ENCODE measurements at regions not wholly inside any gene's neighbourhood (a gene's known extent, or its start where the extent isn't known, plus 50 kb on each side); places are given as distances from the start of the nearest gene placed in this dataset.

DNA sequence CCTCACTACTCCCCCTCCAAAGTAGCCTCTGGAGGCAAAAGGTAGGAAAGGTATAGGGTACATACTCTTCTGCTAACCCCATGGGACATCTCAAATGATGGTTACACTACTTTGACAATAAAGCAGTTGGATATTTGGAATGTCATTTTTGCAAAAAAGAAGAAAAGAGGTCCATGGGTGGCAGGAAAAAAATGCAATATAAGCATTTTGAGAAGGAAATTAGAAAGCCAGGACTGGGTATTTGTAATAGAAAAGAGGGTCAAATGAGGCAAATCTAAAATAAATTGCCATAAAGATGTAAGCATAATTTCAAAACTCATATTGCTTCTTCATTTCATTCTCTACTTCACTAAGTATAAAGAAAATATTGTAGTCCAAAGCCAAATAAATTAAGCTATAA, 280.2 kb downstream of the NOL4 start:
- TF ChIP-seq CTCF (IDR thresholded peaks at IDR 0.05; ENCODE audit: borderline replicate concordance, insufficient read depth, low read depth, low read length), result no peak
- no peak overlapping the region for H3K4me3 ChIP-seq (ENCODE audit: low read depth, low read length)

- H3K4me3 ChIP-seq (ENCODE audit: low read depth, low read length), result no peak overlapping the region
- no peak for TF ChIP-seq CTCF (IDR thresholded peaks at IDR 0.05; ENCODE audit: borderline replicate concordance, insufficient read depth, low read depth, low read length)
Measured at GRCh38 chr18:33937270-33937816, 287.4 kb downstream of the NOL4 start.

DNA sequence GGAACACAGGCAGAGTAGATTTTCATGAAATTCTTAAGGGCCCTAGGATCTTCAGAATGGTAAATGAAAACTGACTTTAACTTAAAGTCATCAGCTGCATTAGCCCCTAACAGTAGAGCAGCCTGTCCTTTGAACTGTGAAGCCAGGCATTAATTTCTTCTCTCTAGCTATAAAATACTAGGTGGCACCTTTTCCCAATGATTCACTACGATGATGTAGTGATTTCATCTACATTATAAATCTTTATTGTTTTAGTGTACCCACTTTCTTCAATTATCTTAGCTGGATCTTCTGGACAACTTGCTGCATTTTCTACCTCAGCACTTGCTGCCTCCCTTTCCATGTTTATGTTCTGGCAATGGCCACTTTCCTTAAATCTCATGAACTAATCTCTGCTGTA, 290.5 kb downstream of the NOL4 start:
- no peak for TF ChIP-seq CTCF (IDR thresholded peaks at IDR 0.05; ENCODE audit: borderline replicate concordance, insufficient read depth, low read depth, low read length)
- no peak overlapping the region for H3K4me3 ChIP-seq (ENCODE audit: low read depth, low read length)

GRCh38 chr18:33928231-33928630, 296.5 kb downstream of the NOL4 start:
- no peak overlapping the region for H3K4me3 ChIP-seq (ENCODE audit: low read depth, low read length)
- no peak for TF ChIP-seq CTCF (IDR thresholded peaks at IDR 0.05; ENCODE audit: borderline replicate concordance, insufficient read depth, low read depth, low read length)

DNA sequence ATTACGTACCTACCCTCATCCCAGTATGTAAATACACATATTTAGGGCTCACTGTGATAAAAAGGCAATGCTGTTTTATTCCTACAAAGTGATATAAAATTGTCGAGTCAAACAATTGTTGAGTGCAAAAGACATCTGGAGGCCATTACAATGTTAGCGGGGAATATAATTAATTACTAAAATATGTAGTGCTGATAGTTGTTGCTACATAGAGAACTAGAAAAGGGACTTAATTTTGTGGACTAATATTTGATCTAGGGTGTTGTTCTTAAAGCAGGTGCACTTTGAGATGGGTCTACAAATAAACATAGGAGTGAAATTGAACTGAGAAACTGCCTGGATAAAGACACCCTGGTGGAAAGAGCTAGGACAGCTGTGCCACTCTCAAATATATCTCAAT, 300.1 kb downstream of the NOL4 start:
- TF ChIP-seq CTCF (IDR thresholded peaks at IDR 0.05; ENCODE audit: borderline replicate concordance, insufficient read depth, low read depth, low read length), result no peak

GRCh38 chr18:33923980-33924379, 300.7 kb downstream of the NOL4 start:
- no peak overlapping the region for H3K4me3 ChIP-seq (ENCODE audit: low read depth, low read length)
- no peak for TF ChIP-seq CTCF (IDR thresholded peaks at IDR 0.05; ENCODE audit: borderline replicate concordance, insufficient read depth, low read depth, low read length)

More for the DNA sequence above, 300.1 kb downstream of the NOL4 start:
- H3K4me3 ChIP-seq (ENCODE audit: low read depth, low read length), result no peak overlapping the region

GRCh38 chr18:33918571-33918970, 306.1 kb downstream of the NOL4 start:
- no peak overlapping the region for H3K4me3 ChIP-seq (ENCODE audit: low read depth, low read length)
- no peak for TF ChIP-seq CTCF (IDR thresholded peaks at IDR 0.05; ENCODE audit: borderline replicate concordance, insufficient read depth, low read depth, low read length)

All from GM12875 (cell line).